OCI-LY1 (cell line): ENCODE measurements at regions not wholly inside any gene's neighbourhood (a gene's known extent, or its start where the extent isn't known, plus 50 kb on each side); places are given as distances from the start of the nearest gene placed in this dataset.

Experiments
- H2AFZ ChIP-seq: fragments of 200-600 bp; sonication (generic), shearing (Covaris generic); 2 replicates; pipeline ENCODE4 v1.6.0; 2014; ENCODE audit warnings: antibody characterized with exemption, mild to moderate bottlenecking, low read length
- H3F3A ChIP-seq: fragments of 200-600 bp; sonication (generic), shearing (Covaris generic); 2 replicates; pipeline ENCODE4 v1.6.0; 2014; ENCODE audit warnings: mild to moderate bottlenecking, antibody characterized with exemption, low read length, moderate library complexity; ENCODE audit not compliant: insufficient read depth
- H3K27ac ChIP-seq: fragments of 200-600 bp; sonication (generic); 2 replicates; pipeline ENCODE4 v1.5.1; 2014; ENCODE audit warnings: low read length, mixed run types, mild to moderate bottlenecking, low read depth; ENCODE audit not compliant: poor library complexity, severe bottlenecking
- H3K27me3 ChIP-seq: fragments of 200-600 bp; sonication (generic); 2 replicates; pipeline ENCODE4 v1.6.0; 2014; ENCODE audit warnings: antibody characterized with exemption, mild to moderate bottlenecking, low read length, moderate library complexity; ENCODE audit not compliant: insufficient read depth
- H3K36me3 ChIP-seq: fragments of 200-600 bp; sonication (generic); 2 replicates; pipeline ENCODE4 v1.6.1; 2014; ENCODE audit warnings: mild to moderate bottlenecking, antibody characterized with exemption, low read length, moderate library complexity, mixed read lengths; ENCODE audit not compliant: insufficient read depth
- H3K4me1 ChIP-seq: fragments of 200-600 bp; sonication (generic); 2 replicates; pipeline ENCODE4 v1.5.1; 2014; ENCODE audit warnings: mild to moderate bottlenecking, low read length, moderate library complexity; ENCODE audit not compliant: insufficient read depth, severe bottlenecking
- H3K4me2 ChIP-seq: fragments of 200-600 bp; sonication (generic), shearing (Covaris generic); 2 replicates; pipeline ENCODE4 v1.6.1; 2014; ENCODE audit warnings: low read length
- H3K4me3 ChIP-seq: fragments of 200-600 bp; sonication (generic); 2 replicates; pipeline ENCODE4 v1.5.1; 2014; ENCODE audit warnings: low read length, low read depth, mild to moderate bottlenecking, mixed read lengths; ENCODE audit not compliant: poor library complexity, severe bottlenecking
- H3K79me2 ChIP-seq: fragments of 200-600 bp; shearing (Covaris generic); 2 replicates; pipeline ENCODE4 v1.6.1; 2016; ENCODE audit warnings: mixed run types, low read length, mixed read lengths; ENCODE audit not compliant: insufficient read depth
- H3K9ac ChIP-seq: fragments of 200-600 bp; sonication (generic), shearing (Covaris generic); 2 replicates; pipeline ENCODE4 v1.6.1; 2014; ENCODE audit warnings: mild to moderate bottlenecking, low read length, mixed read lengths
- H3K9me2 ChIP-seq: fragments of 200-600 bp; sonication (generic), shearing (Covaris generic); 2 replicates; pipeline ENCODE4 v1.6.1; 2014; ENCODE audit warnings: low read depth, mild to moderate bottlenecking, low read length, mixed read lengths
- H3K9me3 ChIP-seq: fragments of 200-600 bp; shearing (Covaris generic); 2 replicates; pipeline ENCODE4 v1.6.1; 2014; ENCODE audit warnings: low read length, mixed read lengths
- H4K20me1 ChIP-seq: fragments of 200-600 bp; sonication (generic), shearing (Covaris generic); 2 replicates; pipeline ENCODE4 v1.6.0; 2016; ENCODE audit warnings: mild to moderate bottlenecking, low read length; ENCODE audit not compliant: insufficient read depth
- EZH2 ChIP-seq: fragments of 200-600 bp; sonication (generic), shearing (Covaris generic); IDR thresholded peaks from 2 replicates; pipeline ENCODE4 v1.8.0; 2017; ENCODE audit warnings: borderline replicate concordance, mixed run types, mild to moderate bottlenecking, antibody characterized with exemption, low read length, moderate library complexity, mixed read lengths
- TF ChIP-seq, protein P1 (sequence below): fragments of 200-600 bp; sonication (generic), shearing (Covaris generic); IDR thresholded peaks from 2 replicates; pipeline ENCODE4 v1.5.1; 2017; ENCODE audit warnings: mild to moderate bottlenecking, antibody characterized with exemption, low read length, moderate library complexity, mixed read lengths

DNA sequence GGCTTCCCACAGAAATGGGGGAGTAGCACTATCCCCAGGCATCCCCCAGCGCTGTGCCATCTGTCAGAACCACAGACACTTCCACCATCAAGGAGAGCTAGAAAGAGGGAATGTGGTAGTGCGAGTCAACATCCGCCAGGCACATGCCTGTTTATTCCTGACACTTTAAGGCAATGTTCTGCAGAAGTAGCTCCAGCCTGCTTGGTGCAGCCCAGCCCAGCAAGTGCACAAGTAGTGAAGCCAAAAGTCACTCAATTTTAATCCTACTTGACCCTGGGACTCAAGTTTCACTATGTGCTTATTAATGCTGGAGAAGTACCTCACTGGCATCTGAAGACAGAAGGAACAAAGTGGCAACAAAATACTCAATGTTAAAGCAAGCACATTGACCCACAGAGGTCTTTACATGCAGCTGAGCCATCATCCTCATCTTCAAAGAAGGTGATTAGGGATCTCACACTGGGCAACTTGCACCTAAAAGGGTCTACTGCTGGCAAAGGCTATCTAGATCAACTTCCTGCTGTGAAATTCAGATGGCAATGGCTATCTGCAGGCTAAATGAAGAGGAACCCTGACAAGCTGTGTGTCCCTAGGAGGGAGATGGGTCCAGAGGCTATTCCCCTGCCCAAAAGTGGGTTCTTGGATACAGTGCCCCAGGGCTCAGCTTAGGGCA, 61.4 kb upstream of the CLDN18 start:
- no peaks in the 10 kb centered on the region for H3K27me3 ChIP-seq
- H2AFZ ChIP-seq, result no peak overlapping the region
- H3K9me2 ChIP-seq, result no peaks in the 10 kb centered on the region
- H3K36me3 ChIP-seq, result no peaks in the 10 kb centered on the region
- no peaks in the 10 kb centered on the region for H4K20me1 ChIP-seq
- no peaks in the 10 kb centered on the region for H3F3A ChIP-seq
- H3K27ac ChIP-seq, result no peak overlapping the region
- no peak overlapping the region for H3K4me3 ChIP-seq
- H3K79me2 ChIP-seq, result no peaks in the 10 kb centered on the region
- H3K9ac ChIP-seq, result no peak overlapping the region
- H3K4me2 ChIP-seq, result no peak overlapping the region
- TF ChIP-seq, protein P1, sequence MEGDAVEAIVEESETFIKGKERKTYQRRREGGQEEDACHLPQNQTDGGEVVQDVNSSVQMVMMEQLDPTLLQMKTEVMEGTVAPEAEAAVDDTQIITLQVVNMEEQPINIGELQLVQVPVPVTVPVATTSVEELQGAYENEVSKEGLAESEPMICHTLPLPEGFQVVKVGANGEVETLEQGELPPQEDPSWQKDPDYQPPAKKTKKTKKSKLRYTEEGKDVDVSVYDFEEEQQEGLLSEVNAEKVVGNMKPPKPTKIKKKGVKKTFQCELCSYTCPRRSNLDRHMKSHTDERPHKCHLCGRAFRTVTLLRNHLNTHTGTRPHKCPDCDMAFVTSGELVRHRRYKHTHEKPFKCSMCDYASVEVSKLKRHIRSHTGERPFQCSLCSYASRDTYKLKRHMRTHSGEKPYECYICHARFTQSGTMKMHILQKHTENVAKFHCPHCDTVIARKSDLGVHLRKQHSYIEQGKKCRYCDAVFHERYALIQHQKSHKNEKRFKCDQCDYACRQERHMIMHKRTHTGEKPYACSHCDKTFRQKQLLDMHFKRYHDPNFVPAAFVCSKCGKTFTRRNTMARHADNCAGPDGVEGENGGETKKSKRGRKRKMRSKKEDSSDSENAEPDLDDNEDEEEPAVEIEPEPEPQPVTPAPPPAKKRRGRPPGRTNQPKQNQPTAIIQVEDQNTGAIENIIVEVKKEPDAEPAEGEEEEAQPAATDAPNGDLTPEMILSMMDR, result no peak
- no peak for TF ChIP-seq EZH2
- H3K9me3 ChIP-seq, result no peaks in the 10 kb centered on the region
- no peaks in the 10 kb centered on the region for H3K4me1 ChIP-seq

DNA sequence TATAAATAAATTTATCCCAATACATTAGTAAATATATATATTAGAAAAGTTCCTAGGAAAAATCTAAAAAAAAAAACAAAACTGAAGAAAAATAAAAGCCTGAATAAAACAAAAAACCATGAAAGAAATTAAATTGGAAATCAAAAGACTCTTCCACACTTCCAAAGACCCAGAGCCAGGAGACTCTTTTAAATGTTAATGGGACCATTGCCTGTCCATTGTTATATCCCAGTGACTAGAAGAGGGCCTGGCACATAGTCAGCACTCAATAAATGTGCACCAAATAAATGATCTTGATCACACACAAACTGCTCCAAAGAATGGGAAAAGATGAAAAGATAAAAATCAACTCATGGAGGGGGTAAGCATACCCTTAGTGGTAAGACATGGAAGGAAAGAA, 51.3 kb upstream of the CLDN18 start:
- Histone ChIP-seq H3K9me3 (no peaks in the 10 kb centered on the region), H2AFZ (no peak overlapping the region), H3K27me3 (no peaks in the 10 kb centered on the region), H3K79me2 (no peaks in the 10 kb centered on the region), H3K36me3 (no peaks in the 10 kb centered on the region), H3K9me2 (no peaks in the 10 kb centered on the region), H4K20me1 (no peaks in the 10 kb centered on the region), H3K4me2 (no peak overlapping the region), H3K9ac (no peak overlapping the region), H3K27ac (no peak overlapping the region), H3F3A (no peaks in the 10 kb centered on the region), H3K4me3 (no peak overlapping the region), H3K4me1 (no peaks in the 10 kb centered on the region)
- TF ChIP-seq, protein P1, result no peak
- TF ChIP-seq EZH2, result no peak
